GM23338 (cell line): ENCODE measurements at regions not wholly inside any gene's neighbourhood (a gene's known extent, or its start where the extent isn't known, plus 50 kb on each side); places are given as distances from the start of the nearest gene placed in this dataset.

Experiments used
- ATAC-seq: fragments of 200-7000 bp; cut with Tn5 transposase; 3 replicates; pipeline ENCODE4 v1.9.1; 2020
- DNase-seq: peaks from one replicate; pipeline ENCODE4 v3.0.0-alpha.2; 2015; ENCODE audit warnings: low spot score
- H2AFZ ChIP-seq: fragments of 200-600 bp; sonication (generic); 2 replicates; pipeline ENCODE4 v1.8.0; 2016; ENCODE audit warnings: antibody characterized with exemption, mild to moderate bottlenecking, moderate library complexity
- H3F3A ChIP-seq: fragments of 200-600 bp; sonication (generic); replicated peaks from 2 replicates; pipeline ENCODE4 v1.8.0; 2017; ENCODE audit warnings: antibody characterized with exemption, mixed run types, low read depth
- H3K27ac ChIP-seq: fragments of 200-600 bp; sonication (generic); 2 replicates; pipeline ENCODE4 v1.6.1; 2016; ENCODE audit warnings: low read depth
- H3K27me3 ChIP-seq: fragments of 200-600 bp; sonication (generic); 2 replicates; pipeline ENCODE4 v1.8.0; 2016; ENCODE audit warnings: mild to moderate bottlenecking, mixed run types, moderate library complexity; ENCODE audit not compliant: insufficient read depth
- H3K36me3 ChIP-seq: fragments of 200-600 bp; sonication (generic); 2 replicates; pipeline ENCODE4 v1.8.0; 2016; ENCODE audit warnings: mild to moderate bottlenecking; ENCODE audit not compliant: insufficient read depth
- H3K4me1 ChIP-seq: fragments of 200-600 bp; sonication (generic); 2 replicates; pipeline ENCODE4 v1.8.0; 2016; ENCODE audit warnings: mild to moderate bottlenecking, moderate library complexity; ENCODE audit not compliant: insufficient read depth
- H3K4me2 ChIP-seq: fragments of 200-600 bp; sonication (generic); 2 replicates; pipeline ENCODE4 v1.7.1; 2017; ENCODE audit warnings: mixed run types
- H3K4me3 ChIP-seq: fragments of 200-600 bp; sonication (generic); 2 replicates; pipeline ENCODE4 v1.6.1; 2016; ENCODE audit warnings: mixed run types
- H3K79me2 ChIP-seq: fragments of 200-600 bp; sonication (generic); replicated peaks from 2 replicates; pipeline ENCODE4 v1.8.0; 2017; ENCODE audit warnings: mild to moderate bottlenecking; ENCODE audit not compliant: insufficient read depth
- H3K9me2 ChIP-seq: fragments of 200-600 bp; sonication (generic); 2 replicates; pipeline ENCODE4 v1.8.0; 2017; ENCODE audit not compliant: insufficient read depth
- H4K20me1 ChIP-seq: fragments of 200-600 bp; sonication (generic); replicated peaks from 2 replicates; pipeline ENCODE4 v1.8.0; 2017; ENCODE audit warnings: mild to moderate bottlenecking; ENCODE audit not compliant: insufficient read depth
- H3K27ac Mint-ChIP-seq: 2 replicates; pipeline ENCODE4 v1.8.0; 2020; ENCODE audit warnings: inconsistent platforms, mild to moderate bottlenecking, moderate library complexity, mixed read lengths
- H3K27me3 Mint-ChIP-seq: 3 replicates; pipeline ENCODE4 v1.8.0; 2022; ENCODE audit warnings: low read depth, mild to moderate bottlenecking, moderate library complexity, mixed read lengths, inconsistent platforms; ENCODE audit not compliant: insufficient read depth, poor library complexity
- H3K36me3 Mint-ChIP-seq: 3 replicates; pipeline ENCODE4 v1.8.0; 2021; ENCODE audit warnings: low read depth, mild to moderate bottlenecking, inconsistent platforms, moderate library complexity, mixed read lengths
- H3K4me1 Mint-ChIP-seq: 3 replicates; pipeline ENCODE4 v1.8.0; 2020; ENCODE audit warnings: mild to moderate bottlenecking, inconsistent platforms, mixed read lengths
- H3K4me3 Mint-ChIP-seq: 3 replicates; pipeline ENCODE4 v1.8.0; 2021; ENCODE audit warnings: moderate library complexity, mild to moderate bottlenecking, inconsistent platforms, mixed read lengths
- H3K9me3 Mint-ChIP-seq: 3 replicates; pipeline ENCODE4 v1.8.0; 2020; ENCODE audit warnings: moderate library complexity, mild to moderate bottlenecking, inconsistent platforms, mixed read lengths
- EZH2 ChIP-seq: fragments of 200-600 bp; sonication (generic); IDR thresholded peaks from one replicate; pipeline ENCODE4 v1.8.0; 2017; ENCODE audit warnings: antibody characterized with exemption, mild to moderate bottlenecking, low read depth; ENCODE audit not compliant: unreplicated experiment
- EZH2phosphoT487 ChIP-seq: fragments of 200-600 bp; sonication (generic); IDR thresholded peaks from one replicate; pipeline ENCODE4 v1.8.1; 2018; ENCODE audit warnings: antibody characterized with exemption; ENCODE audit not compliant: unreplicated experiment
- NANOG ChIP-seq: IDR thresholded peaks from 2 replicates; pipeline ENCODE4 v1.6.1; 2016; ENCODE audit warnings: antibody characterized with exemption, borderline replicate concordance
- POLR2AphosphoS5 ChIP-seq: IDR thresholded peaks from 2 replicates; pipeline ENCODE4 v1.6.1; 2016; ENCODE audit warnings: antibody characterized with exemption, low read depth
- STAT1 ChIP-seq: IDR thresholded peaks from one replicate; pipeline ENCODE4 v1.6.1; 2016; ENCODE audit warnings: antibody characterized with exemption; ENCODE audit not compliant: unreplicated experiment
- ZNF331 ChIP-seq: fragments of 250-450 bp; sonication (Bioruptor Pico); IDR thresholded peaks from 2 replicates; pipeline ENCODE4 v1.5.0; 2020; ENCODE audit warnings: low read depth, mild to moderate bottlenecking, moderate library complexity
- TF ChIP-seq, protein P1 (sequence below): fragments of 250-450 bp; sonication (Bioruptor Pico); IDR thresholded peaks from 2 replicates; pipeline ENCODE4 v1.5.0; 2020; ENCODE audit warnings: mild to moderate bottlenecking, moderate library complexity
- TF ChIP-seq, protein P2 (sequence below): IDR thresholded peaks from one replicate; pipeline ENCODE4 v1.6.1; 2018; ENCODE audit warnings: antibody characterized with exemption; ENCODE audit not compliant: unreplicated experiment

DNA sequence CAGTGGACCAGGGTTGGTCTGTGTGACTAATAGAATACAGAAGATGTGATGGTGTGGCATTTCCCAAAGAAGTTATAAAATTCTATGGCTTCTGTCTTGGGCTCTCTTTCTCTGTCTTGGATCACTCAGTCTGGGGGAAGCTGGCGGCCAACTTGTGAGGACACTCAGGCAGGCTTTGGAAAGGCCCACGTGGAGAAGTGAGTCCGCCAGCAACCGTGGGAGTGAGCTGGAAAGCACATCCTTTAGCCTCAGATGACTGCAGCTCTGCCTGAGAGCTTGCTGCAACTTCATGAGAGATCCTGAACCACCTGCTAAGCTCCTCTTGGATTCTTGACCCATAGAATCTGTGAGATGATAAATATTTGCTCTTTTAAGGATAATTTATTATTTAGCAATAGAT, 72.0 kb upstream of the RASGRP1 start (continued):
- TF ChIP-seq, protein P1, sequence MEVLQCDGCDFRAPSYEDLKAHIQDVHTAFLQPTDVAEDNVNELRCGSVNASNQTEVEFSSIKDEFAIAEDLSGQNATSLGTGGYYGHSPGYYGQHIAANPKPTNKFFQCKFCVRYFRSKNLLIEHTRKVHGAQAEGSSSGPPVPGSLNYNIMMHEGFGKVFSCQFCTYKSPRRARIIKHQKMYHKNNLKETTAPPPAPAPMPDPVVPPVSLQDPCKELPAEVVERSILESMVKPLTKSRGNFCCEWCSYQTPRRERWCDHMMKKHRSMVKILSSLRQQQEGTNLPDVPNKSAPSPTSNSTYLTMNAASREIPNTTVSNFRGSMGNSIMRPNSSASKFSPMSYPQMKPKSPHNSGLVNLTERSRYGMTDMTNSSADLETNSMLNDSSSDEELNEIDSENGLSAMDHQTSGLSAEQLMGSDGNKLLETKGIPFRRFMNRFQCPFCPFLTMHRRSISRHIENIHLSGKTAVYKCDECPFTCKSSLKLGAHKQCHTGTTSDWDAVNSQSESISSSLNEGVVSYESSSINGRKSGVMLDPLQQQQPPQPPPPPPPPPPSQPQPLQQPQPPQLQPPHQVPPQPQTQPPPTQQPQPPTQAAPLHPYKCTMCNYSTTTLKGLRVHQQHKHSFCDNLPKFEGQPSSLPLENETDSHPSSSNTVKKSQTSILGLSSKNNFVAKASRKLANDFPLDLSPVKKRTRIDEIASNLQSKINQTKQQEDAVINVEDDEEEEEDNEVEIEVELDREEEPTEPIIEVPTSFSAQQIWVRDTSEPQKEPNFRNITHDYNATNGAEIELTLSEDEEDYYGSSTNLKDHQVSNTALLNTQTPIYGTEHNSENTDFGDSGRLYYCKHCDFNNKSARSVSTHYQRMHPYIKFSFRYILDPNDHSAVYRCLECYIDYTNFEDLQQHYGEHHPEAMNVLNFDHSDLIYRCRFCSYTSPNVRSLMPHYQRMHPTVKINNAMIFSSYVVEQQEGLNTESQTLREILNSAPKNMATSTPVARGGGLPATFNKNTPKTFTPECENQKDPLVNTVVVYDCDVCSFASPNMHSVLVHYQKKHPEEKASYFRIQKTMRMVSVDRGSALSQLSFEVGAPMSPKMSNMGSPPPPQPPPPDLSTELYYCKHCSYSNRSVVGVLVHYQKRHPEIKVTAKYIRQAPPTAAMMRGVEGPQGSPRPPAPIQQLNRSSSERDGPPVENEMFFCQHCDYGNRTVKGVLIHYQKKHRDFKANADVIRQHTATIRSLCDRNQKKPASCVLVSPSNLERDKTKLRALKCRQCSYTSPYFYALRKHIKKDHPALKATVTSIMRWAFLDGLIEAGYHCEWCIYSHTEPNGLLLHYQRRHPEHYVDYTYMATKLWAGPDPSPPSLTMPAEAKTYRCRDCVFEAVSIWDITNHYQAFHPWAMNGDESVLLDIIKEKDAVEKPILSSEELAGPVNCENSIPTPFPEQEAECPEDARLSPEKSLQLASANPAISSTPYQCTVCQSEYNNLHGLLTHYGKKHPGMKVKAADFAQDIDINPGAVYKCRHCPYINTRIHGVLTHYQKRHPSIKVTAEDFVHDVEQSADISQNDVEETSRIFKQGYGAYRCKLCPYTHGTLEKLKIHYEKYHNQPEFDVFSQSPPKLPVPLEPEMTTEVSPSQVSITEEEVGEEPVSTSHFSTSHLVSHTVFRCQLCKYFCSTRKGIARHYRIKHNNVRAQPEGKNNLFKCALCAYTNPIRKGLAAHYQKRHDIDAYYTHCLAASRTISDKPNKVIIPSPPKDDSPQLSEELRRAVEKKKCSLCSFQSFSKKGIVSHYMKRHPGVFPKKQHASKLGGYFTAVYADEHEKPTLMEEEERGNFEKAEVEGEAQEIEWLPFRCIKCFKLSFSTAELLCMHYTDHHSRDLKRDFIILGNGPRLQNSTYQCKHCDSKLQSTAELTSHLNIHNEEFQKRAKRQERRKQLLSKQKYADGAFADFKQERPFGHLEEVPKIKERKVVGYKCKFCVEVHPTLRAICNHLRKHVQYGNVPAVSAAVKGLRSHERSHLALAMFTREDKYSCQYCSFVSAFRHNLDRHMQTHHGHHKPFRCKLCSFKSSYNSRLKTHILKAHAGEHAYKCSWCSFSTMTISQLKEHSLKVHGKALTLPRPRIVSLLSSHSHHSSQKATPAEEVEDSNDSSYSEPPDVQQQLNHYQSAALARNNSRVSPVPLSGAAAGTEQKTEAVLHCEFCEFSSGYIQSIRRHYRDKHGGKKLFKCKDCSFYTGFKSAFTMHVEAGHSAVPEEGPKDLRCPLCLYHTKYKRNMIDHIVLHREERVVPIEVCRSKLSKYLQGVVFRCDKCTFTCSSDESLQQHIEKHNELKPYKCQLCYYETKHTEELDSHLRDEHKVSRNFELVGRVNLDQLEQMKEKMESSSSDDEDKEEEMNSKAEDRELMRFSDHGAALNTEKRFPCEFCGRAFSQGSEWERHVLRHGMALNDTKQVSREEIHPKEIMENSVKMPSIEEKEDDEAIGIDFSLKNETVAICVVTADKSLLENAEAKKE (CRISPR knock-in tag), result no peak
- TF ChIP-seq NANOG (no peak), EZH2phosphoT487 (no peak), STAT1 (no peak)

DNA sequence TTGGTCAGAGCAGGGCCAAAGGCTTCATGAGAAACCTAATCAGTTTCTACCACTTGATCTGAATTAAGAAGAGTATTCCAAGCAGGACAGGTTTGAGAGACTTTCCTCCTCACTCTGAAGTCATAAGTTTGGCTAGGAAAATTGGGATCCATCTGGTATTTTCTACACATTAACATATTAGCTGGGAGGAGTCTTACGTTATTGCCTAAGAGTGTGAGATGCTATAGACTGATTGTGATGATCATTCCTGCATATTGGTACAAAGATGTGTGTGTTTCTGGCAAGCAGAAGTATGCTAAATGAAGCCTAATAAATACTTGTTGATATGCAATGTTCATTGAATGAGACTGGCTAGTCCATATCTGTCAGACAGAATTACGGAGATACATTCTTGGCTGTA, 73.5 kb upstream of the RASGRP1 start:
- Histone ChIP-seq H2AFZ (no peak overlapping the region), H3F3A (no peaks in the 10 kb centered on the region), H3K9me2 (0 out of 2 replicates have a peak, but pooled peaks cover 3% of the 10 kb centered on the region), H3K4me3 (no peak overlapping the region), H3K27ac (no peak overlapping the region), H3K36me3 (no peaks in the 10 kb centered on the region), H3K4me1 (peaks cover 8% of the 10 kb centered on the region; the same call in 1 of the 2 replicates), H3K4me2 (no peak overlapping the region), H3K79me2 (no peaks in the 10 kb centered on the region), H3K27me3 (no peaks in the 10 kb centered on the region; the same call in 1 of the 2 replicates), H4K20me1 (no peaks in the 10 kb centered on the region; the same call in 1 of the 2 replicates)
- H3K27ac Mint-ChIP-seq, result no peak overlapping the region
- DNase-seq, result no peak
- no peak overlapping the region for H3K4me3 Mint-ChIP-seq
- peaks cover 4% of the 10 kb centered on the region; the same call in 2 of the 3 replicates for H3K4me1 Mint-ChIP-seq
- ATAC-seq, result no peak
- H3K9me3 Mint-ChIP-seq, result no peaks in the 10 kb centered on the region
- H3K36me3 Mint-ChIP-seq, result no peaks in the 10 kb centered on the region
- H3K27me3 Mint-ChIP-seq, result no peaks in the 10 kb centered on the region
- TF ChIP-seq EZH2 (no peak), ZNF331 (CRISPR knock-in tag) (no peak), STAT1 (no peak), POLR2AphosphoS5 (no peak)
- TF ChIP-seq, protein P2, sequence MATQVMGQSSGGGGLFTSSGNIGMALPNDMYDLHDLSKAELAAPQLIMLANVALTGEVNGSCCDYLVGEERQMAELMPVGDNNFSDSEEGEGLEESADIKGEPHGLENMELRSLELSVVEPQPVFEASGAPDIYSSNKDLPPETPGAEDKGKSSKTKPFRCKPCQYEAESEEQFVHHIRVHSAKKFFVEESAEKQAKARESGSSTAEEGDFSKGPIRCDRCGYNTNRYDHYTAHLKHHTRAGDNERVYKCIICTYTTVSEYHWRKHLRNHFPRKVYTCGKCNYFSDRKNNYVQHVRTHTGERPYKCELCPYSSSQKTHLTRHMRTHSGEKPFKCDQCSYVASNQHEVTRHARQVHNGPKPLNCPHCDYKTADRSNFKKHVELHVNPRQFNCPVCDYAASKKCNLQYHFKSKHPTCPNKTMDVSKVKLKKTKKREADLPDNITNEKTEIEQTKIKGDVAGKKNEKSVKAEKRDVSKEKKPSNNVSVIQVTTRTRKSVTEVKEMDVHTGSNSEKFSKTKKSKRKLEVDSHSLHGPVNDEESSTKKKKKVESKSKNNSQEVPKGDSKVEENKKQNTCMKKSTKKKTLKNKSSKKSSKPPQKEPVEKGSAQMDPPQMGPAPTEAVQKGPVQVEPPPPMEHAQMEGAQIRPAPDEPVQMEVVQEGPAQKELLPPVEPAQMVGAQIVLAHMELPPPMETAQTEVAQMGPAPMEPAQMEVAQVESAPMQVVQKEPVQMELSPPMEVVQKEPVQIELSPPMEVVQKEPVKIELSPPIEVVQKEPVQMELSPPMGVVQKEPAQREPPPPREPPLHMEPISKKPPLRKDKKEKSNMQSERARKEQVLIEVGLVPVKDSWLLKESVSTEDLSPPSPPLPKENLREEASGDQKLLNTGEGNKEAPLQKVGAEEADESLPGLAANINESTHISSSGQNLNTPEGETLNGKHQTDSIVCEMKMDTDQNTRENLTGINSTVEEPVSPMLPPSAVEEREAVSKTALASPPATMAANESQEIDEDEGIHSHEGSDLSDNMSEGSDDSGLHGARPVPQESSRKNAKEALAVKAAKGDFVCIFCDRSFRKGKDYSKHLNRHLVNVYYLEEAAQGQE, result no peak
